HepG2 (cell line): ENCODE measurements at regions not wholly inside any gene's neighbourhood (a gene's known extent, or its start where the extent isn't known, plus 50 kb on each side); places are given as distances from the start of the nearest gene placed in this dataset.

Experiments used
- CEBPB ChIP-seq: IDR thresholded peaks from 2 replicates; pipeline ENCODE4 v1.6.1; 2011; ENCODE audit warnings: low read depth, low read length, improper control_type of control experiment, borderline replicate concordance
- POLR2A ChIP-seq, 2 experiments: IDR thresholded peaks; 2 replicates each; pipeline ENCODE4 v1.6.1; 2011; ENCODE audit warnings: low read depth in 2 of 2, low read length in 2 of 2, mild to moderate bottlenecking in 1 of 2, moderate library complexity in 1 of 2; ENCODE audit not compliant: insufficient read depth in 1 of 2
- TF ChIP-seq, protein P1 (sequence below): sonication (generic); formaldehyde crosslinking; IDR thresholded peaks from 2 replicates; pipeline ENCODE4 v1.8.1; 2023; ENCODE audit warnings: mild to moderate bottlenecking, missing genetic modification reagents, borderline replicate concordance

DNA sequence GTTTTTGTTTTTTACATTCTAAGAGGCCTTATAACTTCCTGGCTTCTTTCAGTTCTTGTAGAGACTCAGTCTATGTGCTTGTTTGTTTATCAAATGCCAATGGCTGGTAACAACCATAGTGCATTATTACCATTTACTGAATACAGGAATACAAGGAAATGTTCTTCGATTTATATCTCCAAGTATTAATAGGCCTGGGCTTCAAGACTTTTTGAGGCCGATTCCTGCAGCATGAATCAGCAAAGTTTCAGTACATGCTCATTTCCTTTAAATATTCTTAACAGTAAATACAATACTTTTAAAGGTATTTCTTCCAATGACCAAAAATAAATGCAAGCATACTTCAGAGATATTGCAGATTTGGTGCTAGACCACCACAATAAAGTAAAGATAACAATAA is 535.3 kb downstream of the EFNA5 start:
- TF ChIP-seq, protein P1, sequence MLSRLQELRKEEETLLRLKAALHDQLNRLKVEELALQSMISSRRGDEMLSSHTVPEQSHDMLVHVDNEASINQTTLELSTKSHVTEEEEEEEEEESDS, result no peak
- TF ChIP-seq POLR2A (IDR thresholded peaks at IDR 0.05; ENCODE audit: insufficient read depth in 1 of 2, low read depth in 2 of 2, low read length in 2 of 2), result no peak
- TF ChIP-seq CEBPB, result no peak
